Lower lobe of right lung (tissue), 2 donors: ENCODE measurements at regions not wholly inside any gene's neighbourhood (a gene's known extent, or its start where the extent isn't known, plus 50 kb on each side); places are given as distances from the start of the nearest gene placed in this dataset.

Experiments
- ATAC-seq, 2 donors: fragments of 200-7000 bp; cut with Tn5 transposase; one replicate each; pipeline ENCODE4 v1.9.1; 2020 to 2022; ENCODE audit warnings: mild to moderate bottlenecking in 2 of 2, moderate library complexity in 2 of 2
- DNase-seq: peaks from one replicate; pipeline ENCODE4 v3.0.0-alpha.2; 2020
- H3K27ac ChIP-seq: fragments of 200-600 bp; one replicate; pipeline ENCODE4 v1.8.0; 2022
- H3K27me3 ChIP-seq: fragments of 200-600 bp; one replicate; pipeline ENCODE4 v1.8.0; 2022; ENCODE audit warnings: low read depth
- H3K36me3 ChIP-seq: fragments of 200-600 bp; one replicate; pipeline ENCODE4 v1.8.0; 2022; ENCODE audit warnings: mild to moderate bottlenecking
- H3K4me1 ChIP-seq: fragments of 200-600 bp; one replicate; pipeline ENCODE4 v1.8.0; 2022
- H3K4me3 ChIP-seq: fragments of 200-600 bp; one replicate; pipeline ENCODE4 v1.8.0; 2022; ENCODE audit warnings: mild to moderate bottlenecking
- H3K9me3 ChIP-seq: fragments of 200-600 bp; one replicate; pipeline ENCODE4 v1.8.0; 2022
- intact Hi-C: fragments of 100-400 bp; cut with DNase I; formaldehyde crosslinking; loops from one replicate; pipeline ENCODE4 v1.11.0; 2022
- TF ChIP-seq, protein P1 (sequence below): fragments of 200-600 bp; IDR thresholded peaks from one replicate; pipeline ENCODE4 v1.8.0; 2022; ENCODE audit warnings: antibody characterized with exemption, mild to moderate bottlenecking
- donor health status: DM: no; HTN: yes; CAD: no; lungs with severe emphysema.

DNA sequence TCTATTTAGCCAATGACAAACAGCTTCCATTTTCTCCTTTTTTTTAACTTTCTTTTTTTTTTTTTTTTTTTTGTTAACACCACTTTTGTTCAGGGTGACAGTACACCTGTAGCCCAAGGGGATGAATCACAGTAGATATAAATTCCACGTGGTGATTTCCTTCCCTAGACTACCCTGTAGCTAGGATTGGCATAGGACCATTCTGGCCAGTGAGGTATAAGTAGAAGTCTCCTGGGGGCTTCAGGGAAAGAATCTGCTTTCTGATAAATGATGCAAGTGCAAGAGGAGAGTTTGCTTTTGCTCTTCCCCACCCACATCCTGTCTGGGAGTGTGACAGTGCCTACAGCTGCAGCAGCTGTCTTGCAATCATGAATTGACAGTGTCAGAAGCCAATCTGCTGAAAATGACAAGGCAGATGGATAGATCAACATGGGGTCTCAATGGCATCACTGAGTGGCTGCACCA lies 63.2 kb upstream of the TOMM7 start:
- intact Hi-C loops: no loop called here
- no peak overlapping the region for H3K27ac ChIP-seq

DNA sequence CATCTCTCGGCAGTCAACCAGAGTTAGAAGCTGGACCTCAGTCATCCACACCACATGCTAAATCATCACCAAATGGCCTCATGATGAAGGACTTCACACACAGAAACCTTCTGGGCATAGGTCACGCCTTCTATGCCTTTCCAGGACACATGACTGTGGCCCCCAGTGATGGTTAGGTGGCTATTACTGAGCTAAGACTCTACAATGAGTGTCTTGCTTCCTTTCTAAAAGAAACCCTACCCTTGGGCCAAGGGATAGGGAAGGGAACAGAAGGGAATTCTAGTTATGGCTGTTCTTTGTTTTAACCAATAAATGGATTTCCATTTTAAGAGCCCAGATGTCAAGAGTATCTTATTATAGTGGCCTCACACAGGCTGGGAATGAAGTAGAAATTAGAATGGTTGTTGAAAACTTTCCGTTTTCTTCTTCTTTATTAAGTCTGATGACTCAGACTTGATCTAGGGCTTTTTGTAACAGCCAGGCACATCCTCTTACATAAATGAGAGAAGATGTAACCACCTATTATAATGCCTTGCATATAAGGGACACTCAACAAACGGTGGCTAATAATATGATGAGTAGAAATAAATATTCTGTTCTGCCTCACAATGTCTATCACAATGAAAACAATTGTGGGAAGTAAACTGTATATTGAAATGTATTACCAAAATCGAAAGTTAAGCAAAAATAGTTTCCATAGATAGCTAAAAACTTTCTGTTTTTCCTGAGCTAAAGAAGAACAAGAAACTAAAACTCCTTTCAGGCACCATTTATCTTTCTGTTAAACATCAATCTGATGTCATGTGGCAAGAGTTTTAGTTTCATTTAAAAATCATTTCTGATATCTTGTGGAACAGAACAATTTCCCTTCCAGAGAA lies 62.5 kb upstream of the TOMM7 start:
- no peak for DNase-seq
- ATAC-seq: no peak
- TF ChIP-seq, protein P1, sequence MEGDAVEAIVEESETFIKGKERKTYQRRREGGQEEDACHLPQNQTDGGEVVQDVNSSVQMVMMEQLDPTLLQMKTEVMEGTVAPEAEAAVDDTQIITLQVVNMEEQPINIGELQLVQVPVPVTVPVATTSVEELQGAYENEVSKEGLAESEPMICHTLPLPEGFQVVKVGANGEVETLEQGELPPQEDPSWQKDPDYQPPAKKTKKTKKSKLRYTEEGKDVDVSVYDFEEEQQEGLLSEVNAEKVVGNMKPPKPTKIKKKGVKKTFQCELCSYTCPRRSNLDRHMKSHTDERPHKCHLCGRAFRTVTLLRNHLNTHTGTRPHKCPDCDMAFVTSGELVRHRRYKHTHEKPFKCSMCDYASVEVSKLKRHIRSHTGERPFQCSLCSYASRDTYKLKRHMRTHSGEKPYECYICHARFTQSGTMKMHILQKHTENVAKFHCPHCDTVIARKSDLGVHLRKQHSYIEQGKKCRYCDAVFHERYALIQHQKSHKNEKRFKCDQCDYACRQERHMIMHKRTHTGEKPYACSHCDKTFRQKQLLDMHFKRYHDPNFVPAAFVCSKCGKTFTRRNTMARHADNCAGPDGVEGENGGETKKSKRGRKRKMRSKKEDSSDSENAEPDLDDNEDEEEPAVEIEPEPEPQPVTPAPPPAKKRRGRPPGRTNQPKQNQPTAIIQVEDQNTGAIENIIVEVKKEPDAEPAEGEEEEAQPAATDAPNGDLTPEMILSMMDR: no peak
- H3K27me3 ChIP-seq: no peaks in the 10 kb centered on the region
- H3K4me1 ChIP-seq: peaks cover 14% of the 10 kb centered on the region
- H3K4me3 ChIP-seq: no peak overlapping the region
- no peak overlapping the region for H3K27ac ChIP-seq
- no peaks in the 10 kb centered on the region for H3K36me3 ChIP-seq
- H3K9me3 ChIP-seq: no peaks in the 10 kb centered on the region
- intact Hi-C loops: no loop called here

More for the DNA sequence above, 63.2 kb upstream of the TOMM7 start:
- no peak overlapping the region for H3K4me3 ChIP-seq
- H3K9me3 ChIP-seq: no peaks in the 10 kb centered on the region
- no peaks in the 10 kb centered on the region for H3K27me3 ChIP-seq
- ATAC-seq (peak; percentile 55 to 58), DNase-seq (no peak)
- H3K4me1 ChIP-seq: peaks cover 14% of the 10 kb centered on the region
- no peaks in the 10 kb centered on the region for H3K36me3 ChIP-seq
- TF ChIP-seq, protein P1: no peak

DNA sequence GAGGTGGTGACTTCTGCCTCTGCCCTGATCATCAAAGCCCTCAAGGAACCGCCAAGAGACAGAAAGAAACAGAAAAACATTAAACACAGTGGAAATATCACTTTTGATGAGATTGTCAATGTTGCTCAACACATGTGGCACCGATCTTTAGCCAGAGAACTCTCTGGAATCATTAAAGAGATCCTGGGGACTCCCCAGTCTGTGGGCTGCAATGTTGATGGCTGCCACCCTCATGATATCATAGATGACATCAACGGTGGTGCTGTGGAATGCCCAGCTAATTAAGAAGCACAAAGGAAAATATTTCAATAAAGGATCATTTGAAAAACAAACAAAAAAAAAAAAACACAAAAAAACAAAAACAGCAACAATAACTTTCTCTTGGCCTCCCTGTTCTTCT lies 59.5 kb upstream of the TOMM7 start:
- no peak for ATAC-seq
- TF ChIP-seq, protein P1: no peak
- intact Hi-C loops: no loop called here
- H3K27me3 ChIP-seq: no peaks in the 10 kb centered on the region
- no peaks in the 10 kb centered on the region for H3K9me3 ChIP-seq
- no peak overlapping the region for H3K4me3 ChIP-seq
- H3K27ac ChIP-seq: no peak overlapping the region
- peaks cover 14% of the 10 kb centered on the region for H3K4me1 ChIP-seq
- no peak for DNase-seq
- no peaks in the 10 kb centered on the region for H3K36me3 ChIP-seq

DNA sequence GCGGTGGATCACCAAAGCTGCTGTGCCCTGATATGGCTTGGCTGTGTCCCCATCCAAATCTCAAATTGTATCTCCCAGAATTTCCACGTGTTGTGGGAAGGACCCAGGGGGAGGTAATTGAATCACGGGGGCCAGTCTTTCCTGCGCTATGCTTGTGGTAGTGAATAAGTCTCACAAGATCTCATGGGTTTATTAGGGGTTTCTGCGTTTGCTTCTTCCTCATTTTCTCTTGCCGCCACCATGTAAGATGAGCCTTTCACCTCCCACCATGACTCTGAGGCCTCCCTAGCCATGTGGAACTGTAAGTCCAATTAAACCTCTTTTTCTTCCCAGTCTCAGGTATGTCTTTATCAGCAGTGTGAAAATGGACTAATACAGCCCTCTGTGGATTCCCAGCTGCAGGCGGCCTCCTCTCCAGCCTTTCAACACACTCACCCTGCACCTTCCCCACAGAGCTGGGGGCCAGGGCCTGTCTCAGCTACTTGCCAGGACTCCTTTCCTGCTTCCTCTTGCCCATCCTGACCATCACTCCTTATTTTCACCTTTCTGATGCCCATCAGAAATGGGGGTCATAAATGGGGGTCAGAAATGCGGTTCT lies 57.2 kb upstream of the TOMM7 start:
- no peak overlapping the region for H3K27ac ChIP-seq
- ATAC-seq (no peak), DNase-seq (no peak)
- H3K4me3 ChIP-seq: no peak overlapping the region
- no peaks in the 10 kb centered on the region for H3K9me3 ChIP-seq
- intact Hi-C loops: no loop called here
- H3K27me3 ChIP-seq: no peaks in the 10 kb centered on the region
- H3K4me1 ChIP-seq: no peaks in the 10 kb centered on the region
- TF ChIP-seq, protein P1: no peak
- no peaks in the 10 kb centered on the region for H3K36me3 ChIP-seq

DNA sequence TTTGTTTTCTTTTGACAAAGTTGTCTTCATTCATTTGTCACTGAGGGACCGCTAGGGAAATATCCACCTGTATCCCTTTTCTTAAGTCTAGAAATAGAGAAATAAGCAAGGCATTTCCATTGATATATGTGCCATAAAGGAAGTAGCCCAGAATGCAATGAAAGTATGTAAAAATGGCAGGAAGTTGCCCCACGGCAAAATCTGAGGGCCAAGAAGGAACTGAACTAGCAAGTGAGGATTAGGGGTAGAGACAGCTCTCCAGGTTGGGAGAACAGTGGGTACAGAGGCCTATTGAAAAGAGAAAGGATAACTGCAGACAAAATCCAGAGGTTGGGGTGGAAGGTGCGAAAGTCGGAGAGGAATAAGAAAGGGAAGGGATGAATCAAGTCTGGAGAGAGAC lies 56.6 kb upstream of the TOMM7 start:
- ATAC-seq: no peak
- Histone ChIP-seq H3K27ac (no peak overlapping the region), H3K4me3 (no peak overlapping the region), H3K36me3 (no peaks in the 10 kb centered on the region), H3K9me3 (no peaks in the 10 kb centered on the region), H3K4me1 (no peaks in the 10 kb centered on the region), H3K27me3 (no peaks in the 10 kb centered on the region)
- intact Hi-C loops: no loop called here
- TF ChIP-seq, protein P1: no peak
- DNase-seq: no peak
